Epithelial cell of proximal tubule (primary cell): ENCODE measurements at regions not wholly inside any gene's neighbourhood (a gene's known extent, or its start where the extent isn't known, plus 50 kb on each side); places are given as distances from the start of the nearest gene placed in this dataset.

ENCODE experiments used
- DNase-seq: peaks from one replicate; pipeline ENCODE4 v3.0.0-alpha.2; 2011; ENCODE audit warnings: low read depth
- H3K4me3 ChIP-seq: 2 replicates; pipeline ENCODE4 v1.5.1; 2011; ENCODE audit warnings: low read depth, mild to moderate bottlenecking, low read length
- TF ChIP-seq, protein P1 (sequence below): conservative IDR thresholded peaks from 2 replicates; pipeline ENCODE4 v1.5.1; 2012; ENCODE audit warnings: low read depth, mild to moderate bottlenecking, low read length

DNA sequence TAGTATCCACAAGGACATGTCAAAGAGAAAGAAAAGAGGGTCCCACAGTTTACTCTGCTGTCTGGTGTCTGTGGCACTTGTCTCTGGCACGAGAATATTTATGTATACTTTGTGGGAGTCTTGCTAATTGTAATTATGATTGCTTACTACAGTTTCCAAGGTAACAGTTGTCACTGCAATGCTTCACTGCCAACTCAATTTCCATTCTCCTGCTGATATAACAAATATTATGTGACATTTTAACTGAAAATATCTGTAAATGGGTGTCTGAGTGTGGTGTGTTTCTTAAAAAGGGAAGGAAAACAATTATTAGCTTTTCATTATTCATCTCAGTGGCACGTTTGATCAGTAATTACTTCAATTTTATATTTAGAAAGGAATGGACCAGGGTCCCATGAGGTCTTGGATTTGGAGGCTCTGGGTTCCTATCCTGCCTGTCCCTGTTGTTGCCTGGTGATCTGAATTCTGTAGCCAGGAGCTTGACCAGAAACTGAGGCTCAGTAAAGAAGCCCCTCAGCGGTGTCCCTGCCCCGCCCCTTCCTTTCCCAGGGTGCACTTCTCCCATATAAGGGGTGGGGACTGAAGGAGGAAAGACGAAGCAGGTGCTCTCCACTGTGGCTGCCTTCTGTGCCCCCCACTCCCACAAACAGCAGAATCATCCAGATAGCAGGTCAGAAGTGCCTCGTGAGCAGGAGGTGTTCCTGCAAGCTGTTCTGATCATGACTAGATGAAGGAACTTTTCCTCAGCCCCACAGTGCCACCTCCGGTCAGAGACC lies 137.3 kb upstream of the KIF2A start:
- TF ChIP-seq, protein P1, sequence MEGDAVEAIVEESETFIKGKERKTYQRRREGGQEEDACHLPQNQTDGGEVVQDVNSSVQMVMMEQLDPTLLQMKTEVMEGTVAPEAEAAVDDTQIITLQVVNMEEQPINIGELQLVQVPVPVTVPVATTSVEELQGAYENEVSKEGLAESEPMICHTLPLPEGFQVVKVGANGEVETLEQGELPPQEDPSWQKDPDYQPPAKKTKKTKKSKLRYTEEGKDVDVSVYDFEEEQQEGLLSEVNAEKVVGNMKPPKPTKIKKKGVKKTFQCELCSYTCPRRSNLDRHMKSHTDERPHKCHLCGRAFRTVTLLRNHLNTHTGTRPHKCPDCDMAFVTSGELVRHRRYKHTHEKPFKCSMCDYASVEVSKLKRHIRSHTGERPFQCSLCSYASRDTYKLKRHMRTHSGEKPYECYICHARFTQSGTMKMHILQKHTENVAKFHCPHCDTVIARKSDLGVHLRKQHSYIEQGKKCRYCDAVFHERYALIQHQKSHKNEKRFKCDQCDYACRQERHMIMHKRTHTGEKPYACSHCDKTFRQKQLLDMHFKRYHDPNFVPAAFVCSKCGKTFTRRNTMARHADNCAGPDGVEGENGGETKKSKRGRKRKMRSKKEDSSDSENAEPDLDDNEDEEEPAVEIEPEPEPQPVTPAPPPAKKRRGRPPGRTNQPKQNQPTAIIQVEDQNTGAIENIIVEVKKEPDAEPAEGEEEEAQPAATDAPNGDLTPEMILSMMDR, result no peak
- no peak overlapping the region for H3K4me3 ChIP-seq
- DNase-seq, result no peak

DNA sequence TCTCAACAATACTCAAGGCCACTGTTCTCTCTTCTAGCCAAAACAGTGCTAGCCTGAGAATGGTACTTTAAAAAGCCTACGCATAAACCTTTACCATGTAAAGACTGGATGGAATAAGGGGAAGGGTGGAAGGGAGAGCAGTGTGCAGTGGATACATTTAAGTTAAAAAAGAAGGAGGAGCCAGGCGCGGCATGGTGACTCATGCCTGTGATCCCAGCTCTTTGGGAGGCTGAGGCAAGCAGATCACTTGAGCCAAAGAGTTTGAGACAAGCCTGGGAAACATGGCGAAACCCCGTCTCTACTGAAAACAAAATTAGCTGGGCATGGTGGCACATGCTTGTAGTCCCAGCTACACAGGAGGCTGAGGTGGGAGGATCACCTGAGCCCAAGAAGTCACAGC lies 127.7 kb upstream of the KIF2A start:
- TF ChIP-seq, protein P1, result no peak
- H3K4me3 ChIP-seq, result no peak overlapping the region
- DNase-seq, result no peak

DNA sequence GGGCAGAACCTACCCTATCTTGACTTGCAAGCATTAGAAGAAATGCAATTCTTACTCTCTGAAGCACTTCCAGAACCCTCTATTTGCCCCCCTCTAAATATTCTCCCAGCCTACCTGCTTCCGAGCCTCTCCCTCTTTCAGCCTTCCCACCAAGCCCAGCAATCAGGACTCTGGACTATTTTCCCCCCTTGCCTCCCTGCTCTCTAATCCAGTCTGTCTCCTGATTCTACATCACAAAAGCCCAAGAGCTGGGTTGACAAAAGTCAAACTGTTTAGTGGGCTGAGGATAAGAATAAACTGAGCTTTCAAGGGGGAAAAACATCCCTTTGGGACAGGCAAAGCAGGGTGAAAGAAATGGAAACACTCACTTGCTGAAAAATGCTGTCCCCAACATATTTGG lies 123.2 kb upstream of the KIF2A start:
- H3K4me3 ChIP-seq, result no peak overlapping the region
- TF ChIP-seq, protein P1, result no peak
- no peak for DNase-seq

DNA sequence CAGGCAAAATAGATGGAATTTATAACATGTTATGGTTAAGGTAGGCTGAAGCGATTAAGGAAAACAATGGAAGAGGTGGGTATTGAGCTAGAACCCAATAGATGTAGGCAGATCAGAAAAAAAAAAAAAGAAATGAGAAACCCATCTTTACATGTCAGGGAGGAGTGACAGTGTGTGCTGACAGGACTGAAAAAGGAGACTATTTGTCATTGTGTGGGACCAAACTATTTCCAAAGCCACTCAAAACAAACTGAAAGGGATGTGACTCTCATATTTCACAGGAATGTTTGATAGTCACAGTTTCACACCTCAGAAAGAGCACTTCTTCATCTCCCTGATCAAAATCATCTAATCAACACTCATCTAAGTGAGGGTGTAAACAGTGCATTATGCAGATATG lies 122.3 kb upstream of the KIF2A start:
- TF ChIP-seq, protein P1, result no peak
- no peak for DNase-seq

DNA sequence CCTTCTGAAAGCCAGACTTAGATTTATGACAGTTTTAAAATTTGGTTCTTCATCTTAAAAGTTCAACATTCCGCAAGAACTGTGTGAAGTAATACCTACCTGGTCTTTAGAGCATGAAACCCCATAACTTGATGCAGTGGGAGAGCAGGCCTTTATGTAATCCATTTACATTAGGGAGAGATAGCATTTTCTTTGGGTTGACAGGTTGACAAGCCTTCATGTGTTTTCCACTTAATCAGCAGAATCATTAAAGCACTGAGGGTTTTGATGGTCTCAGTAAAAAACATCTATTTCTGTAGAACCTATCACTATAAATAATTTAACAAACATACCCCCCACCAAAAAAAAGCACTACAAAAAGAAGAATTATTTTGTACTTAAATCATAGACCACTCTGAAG lies 121.6 kb upstream of the KIF2A start:
- DNase-seq, result no peak

More for the DNA sequence above, 122.3 kb upstream of the KIF2A start:
- no peak overlapping the region for H3K4me3 ChIP-seq

DNA sequence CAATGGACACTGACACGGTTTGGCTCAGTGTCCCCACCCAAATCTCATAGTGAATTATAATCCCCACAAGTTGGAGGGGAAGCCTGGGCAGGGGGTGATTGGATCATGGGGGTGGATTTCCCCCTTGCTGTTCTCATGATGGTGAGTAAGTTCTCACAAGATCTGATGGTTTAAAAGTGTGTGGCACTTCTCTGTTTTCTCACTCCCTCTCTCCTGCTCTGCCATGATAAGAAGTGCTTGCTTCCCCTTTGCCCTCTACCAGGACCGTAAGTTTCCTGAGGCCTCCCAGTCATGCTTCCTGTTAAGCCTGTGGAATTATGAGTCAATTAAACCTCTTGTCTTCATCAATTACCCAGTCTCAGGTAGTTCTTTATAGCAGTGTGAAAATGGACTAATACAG lies 115.8 kb upstream of the KIF2A start:
- H3K4me3 ChIP-seq, result no peak overlapping the region
- TF ChIP-seq, protein P1, result no peak
- no peak for DNase-seq

More for the DNA sequence above, 121.6 kb upstream of the KIF2A start:
- H3K4me3 ChIP-seq, result no peak overlapping the region
- TF ChIP-seq, protein P1, result no peak

DNA sequence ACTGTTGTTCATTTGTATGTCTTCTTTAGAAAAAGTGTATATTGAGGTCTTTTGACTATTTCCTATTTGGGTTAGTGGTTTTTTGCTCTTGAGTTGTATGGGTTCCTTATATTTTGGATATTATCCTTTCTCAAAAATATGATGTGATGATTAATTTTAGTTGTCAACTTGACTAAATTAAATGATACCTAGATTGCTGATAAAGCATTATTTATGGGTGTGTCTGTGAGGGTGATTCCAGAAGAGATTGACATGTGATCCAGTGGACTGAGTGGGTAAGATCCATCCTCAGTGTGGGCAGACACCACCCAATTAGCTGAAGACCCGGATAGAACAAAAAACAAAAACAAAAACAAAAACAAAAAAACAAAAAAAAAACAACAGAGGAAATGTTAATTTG lies 115.1 kb upstream of the KIF2A start:
- TF ChIP-seq, protein P1, result no peak
- DNase-seq, result no peak
- no peak overlapping the region for H3K4me3 ChIP-seq
